ENCODE measurements at regions not wholly inside any gene's neighbourhood (a gene's known extent, or its start where the extent isn't known, plus 50 kb on each side); places are given as distances from the start of the nearest gene placed in this dataset.
A peak's percentile ranks its signal among the peaks of the same experiment; 100 is the strongest.

GRCh38 chr2:145543155-145543554, 1023.2 kb upstream of the ZEB2 start:
- DNase-seq: peak; percentile 56
- CTCF ChIA-PET: no interaction called here
- Histone ChIP-seq H3K36me3 (ENCODE audit: low read depth, low read length) (no peaks in the 10 kb centered on the region), H3K79me2 (ENCODE audit: low read length) (no peaks in the 10 kb centered on the region), H2AFZ (ENCODE audit: low read length) (no peak overlapping the region), H3K9me3 (ENCODE audit: low read length) (no peaks in the 10 kb centered on the region), H3K27me3 (ENCODE audit: low read length) (no peaks in the 10 kb centered on the region), H3K4me3 (ENCODE audit: low read length) (no peak overlapping the region), H4K20me1 (ENCODE audit: low read length) (no peaks in the 10 kb centered on the region), H3K4me1 (ENCODE audit: insufficient read depth, low read length) (peaks cover 5% of the 10 kb centered on the region; the same call in 1 of the 2 replicates), H3K4me2 (ENCODE audit: low read length) (no peak overlapping the region), H3K9ac (ENCODE audit: low read length) (no peak overlapping the region), H3K9me2 (replicated peaks; ENCODE audit: low read length) (no peaks in the 10 kb centered on the region), H3F3A (ENCODE audit: low read length, unreplicated experiment) (no peaks in the 10 kb centered on the region), H3K27ac (ENCODE audit: low read length) (peak overlapping the region; percentile 7; the same call in 1 of the 2 replicates)
- POLR2A ChIA-PET (ENCODE audit: unreplicated experiment): no interaction called here
- intact Hi-C loops (cut with micrococcal nuclease): no loop called here
- no peak for TF ChIP-seq EZH2 (IDR thresholded peaks at IDR 0.05; ENCODE audit: low read length, unreplicated experiment)
- TF ChIP-seq, protein P1, sequence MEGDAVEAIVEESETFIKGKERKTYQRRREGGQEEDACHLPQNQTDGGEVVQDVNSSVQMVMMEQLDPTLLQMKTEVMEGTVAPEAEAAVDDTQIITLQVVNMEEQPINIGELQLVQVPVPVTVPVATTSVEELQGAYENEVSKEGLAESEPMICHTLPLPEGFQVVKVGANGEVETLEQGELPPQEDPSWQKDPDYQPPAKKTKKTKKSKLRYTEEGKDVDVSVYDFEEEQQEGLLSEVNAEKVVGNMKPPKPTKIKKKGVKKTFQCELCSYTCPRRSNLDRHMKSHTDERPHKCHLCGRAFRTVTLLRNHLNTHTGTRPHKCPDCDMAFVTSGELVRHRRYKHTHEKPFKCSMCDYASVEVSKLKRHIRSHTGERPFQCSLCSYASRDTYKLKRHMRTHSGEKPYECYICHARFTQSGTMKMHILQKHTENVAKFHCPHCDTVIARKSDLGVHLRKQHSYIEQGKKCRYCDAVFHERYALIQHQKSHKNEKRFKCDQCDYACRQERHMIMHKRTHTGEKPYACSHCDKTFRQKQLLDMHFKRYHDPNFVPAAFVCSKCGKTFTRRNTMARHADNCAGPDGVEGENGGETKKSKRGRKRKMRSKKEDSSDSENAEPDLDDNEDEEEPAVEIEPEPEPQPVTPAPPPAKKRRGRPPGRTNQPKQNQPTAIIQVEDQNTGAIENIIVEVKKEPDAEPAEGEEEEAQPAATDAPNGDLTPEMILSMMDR (conservative IDR thresholded peaks at IDR 0.05; ENCODE audit: low read depth, low read length): no peak
- TF ChIP-seq EZH2phosphoT487 (IDR thresholded peaks at IDR 0.05; ENCODE audit: borderline replicate concordance, low read length): no peak
- BruUV-seq (replicated peaks): no TSS peak
- ATAC-seq: peak; percentile 51

DNA sequence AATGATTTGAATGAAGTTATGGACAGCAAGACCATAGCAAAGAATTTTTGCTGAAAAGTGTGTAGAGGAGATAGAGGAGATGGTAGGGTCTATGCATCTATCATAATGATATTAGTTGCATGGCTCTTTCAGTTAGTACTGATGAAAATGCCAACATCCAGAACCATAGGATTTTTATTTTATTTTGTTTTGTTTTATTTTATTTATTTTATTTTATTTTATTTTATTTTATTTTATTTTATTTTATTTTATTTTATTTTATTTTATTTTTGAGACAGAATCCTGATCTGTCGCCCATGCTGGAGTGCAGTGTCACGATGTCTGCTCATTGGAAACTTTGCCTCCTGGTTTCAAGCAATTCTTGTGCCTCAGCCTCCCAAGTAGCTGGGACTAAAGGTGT, 1021.1 kb upstream of the ZEB2 start:
- Histone ChIP-seq H3K4me1 (ENCODE audit: insufficient read depth, low read length) (peaks cover 5% of the 10 kb centered on the region; the same call in 1 of the 2 replicates), H3K27me3 (ENCODE audit: low read length) (no peaks in the 10 kb centered on the region), H3K27ac (ENCODE audit: low read length) (no peak overlapping the region), H3K36me3 (ENCODE audit: low read depth, low read length) (no peaks in the 10 kb centered on the region), H4K20me1 (ENCODE audit: low read length) (no peaks in the 10 kb centered on the region), H3K9me3 (ENCODE audit: low read length) (no peaks in the 10 kb centered on the region), H3K4me2 (ENCODE audit: low read length) (no peak overlapping the region), H2AFZ (ENCODE audit: low read length) (no peak overlapping the region), H3K9me2 (replicated peaks; ENCODE audit: low read length) (no peaks in the 10 kb centered on the region), H3F3A (ENCODE audit: low read length, unreplicated experiment) (no peaks in the 10 kb centered on the region), H3K4me3 (ENCODE audit: low read length) (no peak overlapping the region), H3K9ac (ENCODE audit: low read length) (no peak overlapping the region), H3K79me2 (ENCODE audit: low read length) (no peaks in the 10 kb centered on the region)
- CTCF ChIA-PET: no interaction called here
- intact Hi-C loops (cut with micrococcal nuclease): no loop called here
- BruUV-seq (replicated peaks): no TSS peak
- ATAC-seq: no peak
- POLR2A ChIA-PET (ENCODE audit: unreplicated experiment): no interaction called here
- no peak for DNase-seq
- TF ChIP-seq, protein P1 (conservative IDR thresholded peaks at IDR 0.05; ENCODE audit: low read depth, low read length): no peak
- TF ChIP-seq EZH2phosphoT487 (IDR thresholded peaks at IDR 0.05; ENCODE audit: borderline replicate concordance, low read length): no peak
- no peak for TF ChIP-seq EZH2 (IDR thresholded peaks at IDR 0.05; ENCODE audit: low read length, unreplicated experiment)

GRCh38 chr2:145538661-145539350, 1018.9 kb upstream of the ZEB2 start:
- TF ChIP-seq EZH2 (IDR thresholded peaks at IDR 0.05; ENCODE audit: low read length, unreplicated experiment) (no peak), EZH2phosphoT487 (IDR thresholded peaks at IDR 0.05; ENCODE audit: borderline replicate concordance, low read length) (no peak)
- TF ChIP-seq, protein P1 (conservative IDR thresholded peaks at IDR 0.05; ENCODE audit: low read depth, low read length): no peak
- Histone ChIP-seq H3K4me2 (ENCODE audit: low read length) (no peak overlapping the region), H3K27me3 (ENCODE audit: low read length) (no peaks in the 10 kb centered on the region), H2AFZ (ENCODE audit: low read length) (no peak overlapping the region), H3K9me3 (ENCODE audit: low read length) (no peaks in the 10 kb centered on the region), H3F3A (ENCODE audit: low read length, unreplicated experiment) (no peaks in the 10 kb centered on the region), H3K9me2 (replicated peaks; ENCODE audit: low read length) (no peaks in the 10 kb centered on the region), H3K9ac (ENCODE audit: low read length) (no peak overlapping the region), H4K20me1 (ENCODE audit: low read length) (no peaks in the 10 kb centered on the region), H3K79me2 (ENCODE audit: low read length) (no peaks in the 10 kb centered on the region), H3K27ac (ENCODE audit: low read length) (no peak overlapping the region), H3K4me3 (ENCODE audit: low read length) (no peak overlapping the region), H3K4me1 (ENCODE audit: insufficient read depth, low read length) (peaks cover 5% of the 10 kb centered on the region; the same call in 1 of the 2 replicates), H3K36me3 (ENCODE audit: low read depth, low read length) (no peaks in the 10 kb centered on the region)
- no TSS peak for BruUV-seq (replicated peaks)
- ATAC-seq (no peak), DNase-seq (no peak)
- intact Hi-C loops (cut with micrococcal nuclease): no loop called here
- POLR2A ChIA-PET (ENCODE audit: unreplicated experiment): no interaction called here
- CTCF ChIA-PET: no interaction called here

All from PC-3 (cell line).